Caco-2 (cell line): ENCODE measurements at regions not wholly inside any gene's neighbourhood (a gene's known extent, or its start where the extent isn't known, plus 50 kb on each side); places are given as distances from the start of the nearest gene placed in this dataset.

Experiments
- BruUV-seq: library from RNA; stranded (reverse); fragments of 400-500 nt; replicated peaks from 2 replicates; lab custom pipeline; 2021; lab: Mats Ljungman, UMichigan
- CTCF ChIA-PET: fragments of 300-600 bp; sonication (Branson Sonifier 250); formaldehyde crosslinking; loops from one replicate; lab custom pipeline; 2022; ENCODE audit warnings: antibody characterized with exemption; lab: Charles Lee
- POLR2A ChIA-PET: fragments of 300-600 bp; sonication (Branson Sonifier 250); formaldehyde crosslinking; loops from one replicate; lab custom pipeline; 2022; ENCODE audit warnings: antibody characterized with exemption; lab: Charles Lee
- DNase-seq, 2 experiments: peaks; one replicate each; pipeline versions ENCODE4 v3.0.0 to v3.0.0-alpha.2; 2020 to 2022
- H3K27me3 ChIP-seq: replicated peaks from 2 replicates; pipeline ENCODE4 v1.6.0; 2011; ENCODE audit warnings: low read length; ENCODE audit not compliant: control insufficient read depth, insufficient read depth
- H3K36me3 ChIP-seq: 2 replicates; pipeline ENCODE4 v1.5.1; 2011; ENCODE audit warnings: low read length; ENCODE audit not compliant: control insufficient read depth, insufficient read depth
- H3K4me1 ChIP-seq: fragments of 250-450 bp; sonication (Bioruptor Pico); 2 replicates; pipeline ENCODE4 v1.5.1; 2020; ENCODE audit warnings: mild to moderate bottlenecking
- H3K4me3 ChIP-seq: 2 replicates; pipeline ENCODE4 v1.5.1; 2011; ENCODE audit warnings: low read depth, mild to moderate bottlenecking, control low read depth, low read length
- H3K9me3 ChIP-seq: fragments of 250-450 bp; sonication (Bioruptor Pico); 2 replicates; pipeline ENCODE4 v1.5.1; 2020; ENCODE audit warnings: mild to moderate bottlenecking, moderate library complexity
- H3K27ac Mint-ChIP-seq: one replicate; pipeline ENCODE4 v1.8.0; 2022; ENCODE audit warnings: mixed read lengths; ENCODE audit not compliant: unreplicated experiment
- H3K27me3 Mint-ChIP-seq: one replicate; pipeline ENCODE4 v1.8.0; 2022; ENCODE audit warnings: mixed read lengths; ENCODE audit not compliant: insufficient read depth, unreplicated experiment
- H3K36me3 Mint-ChIP-seq: one replicate; pipeline ENCODE4 v1.8.0; 2022; ENCODE audit warnings: mild to moderate bottlenecking, mixed read lengths; ENCODE audit not compliant: insufficient read depth, unreplicated experiment
- H3K4me1 Mint-ChIP-seq: one replicate; pipeline ENCODE4 v1.8.0; 2022; ENCODE audit warnings: low read depth, mixed read lengths; ENCODE audit not compliant: unreplicated experiment
- H3K4me3 Mint-ChIP-seq: one replicate; pipeline ENCODE4 v1.8.0; 2022; ENCODE audit warnings: mild to moderate bottlenecking, moderate library complexity, mixed read lengths; ENCODE audit not compliant: unreplicated experiment
- H3K9me3 Mint-ChIP-seq: one replicate; pipeline ENCODE4 v1.8.0; 2022; ENCODE audit warnings: mixed read lengths; ENCODE audit not compliant: unreplicated experiment
- CTCF ChIP-seq, 2 experiments: fragments of 200-600 bp in 1 of 2; IDR thresholded peaks; 1 replicate in 1 of 2; 2 replicates in 1 of 2; pipeline versions ENCODE4 v1.5.1 to v1.8.0; 2011 to 2022; ENCODE audit warnings: antibody characterized with exemption in 1 of 2, control low read depth in 1 of 2, inconsistent platforms in 1 of 2, low read depth in 1 of 2, low read length in 1 of 2, mild to moderate bottlenecking in 1 of 2, moderate library complexity in 1 of 2; ENCODE audit not compliant: insufficient read depth in 1 of 2, severe bottlenecking in 1 of 2, unreplicated experiment in 1 of 2
- intact Hi-C: fragments of 100-400 bp; cut with micrococcal nuclease; formaldehyde crosslinking; loops from one replicate; pipeline ENCODE4 v1.10.0; 2022; ENCODE audit not compliant: unreplicated experiment

- peaks cover 40% of the 10 kb centered on the region for H3K4me1 Mint-ChIP-seq
- no peaks in the 10 kb centered on the region for H3K27me3 Mint-ChIP-seq
- ChIA-PET CTCF (no interaction called here), POLR2A (no interaction called here)
- H3K27me3 ChIP-seq: no peaks in the 10 kb centered on the region
- H3K27ac Mint-ChIP-seq: no peak overlapping the region
- H3K4me1 ChIP-seq: peaks cover 30% of the 10 kb centered on the region
- H3K4me3 ChIP-seq: no peak overlapping the region
- H3K36me3 ChIP-seq: no peaks in the 10 kb centered on the region
- no peak for TF ChIP-seq CTCF (IDR thresholded peaks at IDR 0.05; ENCODE audit: insufficient read depth in 1 of 2, low read depth in 1 of 2, low read length in 1 of 2, severe bottlenecking in 1 of 2, unreplicated experiment in 1 of 2)
- H3K9me3 ChIP-seq: no peaks in the 10 kb centered on the region
- H3K36me3 Mint-ChIP-seq: no peaks in the 10 kb centered on the region
- H3K9me3 Mint-ChIP-seq: peaks cover 10% of the 10 kb centered on the region
- DNase-seq: no peak
- intact Hi-C loops: no loop called here
- no peak overlapping the region for H3K4me3 Mint-ChIP-seq
- BruUV-seq: no TSS peak
Observed at GRCh38 chr21:33980276-33980916, 64.8 kb upstream of the ATP5PO start.

GRCh38 chr21:33978585-33978984, 63.0 kb upstream of the ATP5PO start:
- Histone ChIP-seq H3K4me3 (no peak overlapping the region), H3K4me1 (peaks cover 37% of the 10 kb centered on the region), H3K9me3 (no peaks in the 10 kb centered on the region), H3K36me3 (no peaks in the 10 kb centered on the region), H3K27me3 (no peaks in the 10 kb centered on the region)
- no peak for DNase-seq
- Mint-ChIP-seq H3K4me3 (no peak overlapping the region), H3K9me3 (peaks cover 10% of the 10 kb centered on the region), H3K36me3 (no peaks in the 10 kb centered on the region), H3K4me1 (peaks cover 35% of the 10 kb centered on the region), H3K27me3 (no peaks in the 10 kb centered on the region), H3K27ac (no peak overlapping the region)
- TF ChIP-seq CTCF (IDR thresholded peaks at IDR 0.05; ENCODE audit: insufficient read depth in 1 of 2, low read depth in 1 of 2, low read length in 1 of 2, severe bottlenecking in 1 of 2, unreplicated experiment in 1 of 2): no peak
- BruUV-seq: no TSS peak
- ChIA-PET POLR2A (no interaction called here), CTCF (no interaction called here)
- intact Hi-C loops: no loop called here

GRCh38 chr21:33977721-33978369, 62.2 kb upstream of the ATP5PO start:
- no peaks in the 10 kb centered on the region for H3K36me3 ChIP-seq
- H3K9me3 ChIP-seq: no peaks in the 10 kb centered on the region
- DNase-seq: no peak
- H3K27me3 ChIP-seq: no peaks in the 10 kb centered on the region
- H3K4me3 Mint-ChIP-seq: no peak overlapping the region
- H3K4me1 Mint-ChIP-seq: peaks cover 42% of the 10 kb centered on the region
- peaks cover 44% of the 10 kb centered on the region for H3K4me1 ChIP-seq
- peak overlapping the region; percentile 26 for H3K27ac Mint-ChIP-seq
- ChIA-PET POLR2A (no interaction called here), CTCF (no interaction called here)
- TF ChIP-seq CTCF (IDR thresholded peaks at IDR 0.05; ENCODE audit: insufficient read depth in 1 of 2, low read depth in 1 of 2, low read length in 1 of 2, severe bottlenecking in 1 of 2, unreplicated experiment in 1 of 2): no peak
- no TSS peak for BruUV-seq
- peaks cover 10% of the 10 kb centered on the region for H3K9me3 Mint-ChIP-seq
- no peaks in the 10 kb centered on the region for H3K36me3 Mint-ChIP-seq
- intact Hi-C loops: no loop called here
- H3K27me3 Mint-ChIP-seq: no peaks in the 10 kb centered on the region
- no peak overlapping the region for H3K4me3 ChIP-seq
